Trophoblast cell (in vitro differentiated cells and primary cell): ENCODE measurements at regions not wholly inside any gene's neighbourhood (a gene's known extent, or its start where the extent isn't known, plus 50 kb on each side); places are given as distances from the start of the nearest gene placed in this dataset.

Experiments used
- DNase-seq, 2 donors: peaks; one replicate each; pipeline ENCODE4 v3.0.0-alpha.2; 2016
- H2AFZ ChIP-seq: 2 replicates; pipeline ENCODE4 v1.6.1; 2013; ENCODE audit warnings: low read length, moderate library complexity, mild to moderate bottlenecking; ENCODE audit not compliant: insufficient read depth, poor library complexity
- H2AK5ac ChIP-seq: 2 replicates; pipeline ENCODE4 v1.6.1; 2013; ENCODE audit warnings: mild to moderate bottlenecking, low read length
- H2BK120ac ChIP-seq: 2 replicates; pipeline ENCODE4 v1.6.1; 2013; ENCODE audit warnings: low read length, mild to moderate bottlenecking, moderate library complexity; ENCODE audit not compliant: insufficient read depth, poor library complexity
- H2BK12ac ChIP-seq: 2 replicates; pipeline ENCODE4 v1.6.1; 2013; ENCODE audit warnings: mild to moderate bottlenecking, low read length, moderate library complexity
- H2BK5ac ChIP-seq: 2 replicates; pipeline ENCODE4 v1.6.1; 2013; ENCODE audit warnings: low read length, low read depth, moderate library complexity, mild to moderate bottlenecking; ENCODE audit not compliant: poor library complexity
- H3K14ac ChIP-seq: 2 replicates; pipeline ENCODE4 v1.6.1; 2013; ENCODE audit warnings: mild to moderate bottlenecking, low read length
- H3K18ac ChIP-seq: 2 replicates; pipeline ENCODE4 v1.6.1; 2013; ENCODE audit warnings: mild to moderate bottlenecking, low read length
- H3K23ac ChIP-seq: 2 replicates; pipeline ENCODE4 v1.6.1; 2013; ENCODE audit warnings: low read length
- H3K27ac ChIP-seq: 2 replicates; pipeline ENCODE4 v1.5.1; 2013; ENCODE audit warnings: low read depth, mild to moderate bottlenecking, inconsistent platforms, low read length, moderate library complexity
- H3K27me3 ChIP-seq: 2 replicates; pipeline ENCODE4 v1.6.1; 2013; ENCODE audit warnings: inconsistent platforms, mild to moderate bottlenecking, low read length, moderate library complexity; ENCODE audit not compliant: insufficient read depth
- H3K36me3 ChIP-seq, 2 experiments: 1 replicate in 1 of 2; 2 replicates in 1 of 2; pipeline ENCODE4 v1.6.1; 2013; ENCODE audit warnings: low read length in 2 of 2, mild to moderate bottlenecking in 2 of 2, moderate library complexity in 1 of 2; ENCODE audit not compliant: insufficient read depth in 2 of 2, control insufficient read depth in 1 of 2
- H3K4ac ChIP-seq: 2 replicates; pipeline ENCODE4 v1.6.1; 2013; ENCODE audit warnings: low read depth, mild to moderate bottlenecking, low read length, moderate library complexity
- H3K4me1 ChIP-seq, 2 experiments: 1 replicate in 1 of 2; 2 replicates in 1 of 2; pipeline ENCODE4 v1.6.1; 2013; ENCODE audit warnings: low read length in 2 of 2, mild to moderate bottlenecking in 2 of 2, moderate library complexity in 1 of 2; ENCODE audit not compliant: insufficient read depth in 2 of 2, control insufficient read depth in 1 of 2
- H3K4me2 ChIP-seq: 2 replicates; pipeline ENCODE4 v1.6.1; 2013; ENCODE audit warnings: inconsistent platforms, mild to moderate bottlenecking, low read length, moderate library complexity
- H3K4me3 ChIP-seq: 2 replicates; pipeline ENCODE4 v1.5.1; 2013; ENCODE audit warnings: mild to moderate bottlenecking, low read depth, low read length, inconsistent platforms
- H3K79me1 ChIP-seq: one replicate; pipeline ENCODE4 v1.6.1; 2013; ENCODE audit warnings: low read length
- H3K79me2 ChIP-seq: 2 replicates; pipeline ENCODE4 v1.6.1; 2013; ENCODE audit warnings: low read length, mild to moderate bottlenecking; ENCODE audit not compliant: control insufficient read depth, insufficient read depth, poor library complexity
- H3K9ac ChIP-seq: 2 replicates; pipeline ENCODE4 v1.6.1; 2013; ENCODE audit warnings: mild to moderate bottlenecking, low read length
- H3K9me3 ChIP-seq: 2 replicates; pipeline ENCODE4 v1.6.1; 2013; ENCODE audit warnings: low read depth, mild to moderate bottlenecking, control low read depth, inconsistent platforms, low read length; ENCODE audit not compliant: insufficient read depth
- H4K12ac ChIP-seq: 2 replicates; pipeline ENCODE4 v1.6.1; 2013; ENCODE audit warnings: low read depth, mild to moderate bottlenecking, low read length, moderate library complexity
- H4K8ac ChIP-seq: 2 replicates; pipeline ENCODE4 v1.6.1; 2013; ENCODE audit warnings: low read depth, mild to moderate bottlenecking, low read length, moderate library complexity
- H4K91ac ChIP-seq: one replicate; pipeline ENCODE4 v1.6.1; 2013; ENCODE audit warnings: low read depth, mild to moderate bottlenecking, low read length, moderate library complexity
- WGBS: extraction: QIAGEN DNeasy Blood & Tissue Kit; methylation state at CpG from one replicate; pipeline ENCODE4 v1.1.7; 2013; ENCODE audit warnings: missing lambda C conversion rate; ENCODE audit not compliant: insufficient read length, insufficient coverage; ENCODE audit errors: extremely low coverage; 5-methylcytosine and 5-hydroxymethylcytosine counted together

- H2BK120ac ChIP-seq = no peak overlapping the region
- H4K12ac ChIP-seq = no peak overlapping the region
- H3K79me2 ChIP-seq = no peaks in the 10 kb centered on the region
- no peak overlapping the region for H3K9ac ChIP-seq
- H3K4me3 ChIP-seq = no peak overlapping the region
- peak overlapping the region; percentile 2 for H3K4me2 ChIP-seq
- no CpG with 5 or more reads among the region's 3 CpGs for WGBS
- H3K36me3 ChIP-seq = no peaks in the 10 kb centered on the region
- no peak overlapping the region for H2AFZ ChIP-seq
- H2BK5ac ChIP-seq = no peak overlapping the region
- no peak overlapping the region for H3K23ac ChIP-seq
- no peak overlapping the region for H4K91ac ChIP-seq
- H4K8ac ChIP-seq = no peak overlapping the region
- H3K4me1 ChIP-seq = peaks cover 2 to 4% of the 10 kb centered on the region in 2 experiments
- H3K4ac ChIP-seq = no peak overlapping the region
- no peak overlapping the region for H3K14ac ChIP-seq
- H2AK5ac ChIP-seq = no peak overlapping the region
- no peaks in the 10 kb centered on the region for H3K27me3 ChIP-seq
- peak overlapping the region; percentile 52 for H3K27ac ChIP-seq
- H3K79me1 ChIP-seq = no peaks in the 10 kb centered on the region
- DNase-seq = peak; percentile 95 to 96
- no peaks in the 10 kb centered on the region for H3K9me3 ChIP-seq
- H2BK12ac ChIP-seq = no peak overlapping the region
- no peak overlapping the region for H3K18ac ChIP-seq
Measured at GRCh38 chr1:14190508-14190907, 408.0 kb upstream of the KAZN start.

GRCh38 chr1:14194511-14194910 is 404.0 kb upstream of the KAZN start:
- Histone ChIP-seq H3K27me3 (no peaks in the 10 kb centered on the region), H3K79me1 (no peaks in the 10 kb centered on the region), H3K4me3 (no peak overlapping the region), H3K4ac (no peak overlapping the region), H2BK12ac (no peak overlapping the region), H3K36me3 (no peaks in the 10 kb centered on the region), H3K4me2 (no peak overlapping the region), H4K12ac (no peak overlapping the region), H3K14ac (no peak overlapping the region), H3K27ac (no peak overlapping the region), H2BK5ac (no peak overlapping the region), H3K23ac (no peak overlapping the region), H2AK5ac (no peak overlapping the region), H4K91ac (no peak overlapping the region), H4K8ac (no peak overlapping the region), H3K9ac (no peak overlapping the region), H3K18ac (no peak overlapping the region), H3K9me3 (no peaks in the 10 kb centered on the region), H3K79me2 (no peaks in the 10 kb centered on the region), H2BK120ac (no peak overlapping the region), H3K4me1 (peaks cover 2% of the 10 kb centered on the region in 2 experiments), H2AFZ (no peak overlapping the region)
- no CpG with 5 or more reads among the region's 3 CpGs for WGBS
- no peak for DNase-seq

GRCh38 chr1:14205066-14205465 is 393.4 kb upstream of the KAZN start:
- Histone ChIP-seq H3K4ac (no peak overlapping the region), H2BK5ac (no peak overlapping the region), H3K4me2 (no peak overlapping the region), H3K36me3 (no peaks in the 10 kb centered on the region), H3K4me1 (peaks cover 0 to 2% of the 10 kb centered on the region in 2 experiments), H2BK12ac (no peak overlapping the region), H4K91ac (no peak overlapping the region), H3K9ac (no peak overlapping the region), H3K27me3 (no peaks in the 10 kb centered on the region), H4K12ac (no peak overlapping the region), H3K79me2 (no peaks in the 10 kb centered on the region), H4K8ac (no peak overlapping the region), H3K79me1 (no peaks in the 10 kb centered on the region), H2AFZ (no peak overlapping the region), H3K27ac (no peak overlapping the region), H3K9me3 (no peaks in the 10 kb centered on the region), H3K18ac (no peak overlapping the region), H2AK5ac (no peak overlapping the region), H2BK120ac (no peak overlapping the region), H3K4me3 (no peak overlapping the region), H3K23ac (no peak overlapping the region), H3K14ac (no peak overlapping the region)
- no peak for DNase-seq
- no CpG with 5 or more reads among the region's 1 CpG for WGBS

- DNase-seq = peak; percentile 11 to 56
- Histone ChIP-seq H2AK5ac (no peak overlapping the region), H3K4me3 (no peak overlapping the region), H3K36me3 (no peaks in the 10 kb centered on the region), H2AFZ (no peak overlapping the region), H2BK120ac (no peak overlapping the region), H2BK5ac (no peak overlapping the region), H2BK12ac (no peak overlapping the region), H3K9ac (no peak overlapping the region), H3K18ac (no peak overlapping the region), H3K4ac (no peak overlapping the region), H3K4me2 (no peak overlapping the region), H3K23ac (no peak overlapping the region), H3K14ac (no peak overlapping the region), H3K79me1 (no peaks in the 10 kb centered on the region), H3K4me1 (no peaks in the 10 kb centered on the region), H4K8ac (no peak overlapping the region), H4K12ac (no peak overlapping the region), H4K91ac (no peak overlapping the region), H3K27ac (no peak overlapping the region), H3K27me3 (no peaks in the 10 kb centered on the region), H3K79me2 (no peaks in the 10 kb centered on the region), H3K9me3 (no peaks in the 10 kb centered on the region)
Measured at GRCh38 chr1:14215151-14215550, 383.3 kb upstream of the KAZN start.
